Activated naive CD4-positive, alpha-beta T cell treated with anti-CD3 and anti-CD28 coated beads for 36 hours (primary cell): ENCODE measurements at regions not wholly inside any gene's neighbourhood (a gene's known extent, or its start where the extent isn't known, plus 50 kb on each side); places are given as distances from the start of the nearest gene placed in this dataset.
"Not testable (repeated sequence)": the region's sequence is repeated elsewhere in the genome, so short reads cannot be mapped to it uniquely, and the experiment has no call there.

Experiments
- CTCF ChIA-PET: fragments of 350-600 bp; sonication (Branson Sonifier 250); formaldehyde crosslinking; loops from one replicate; lab custom pipeline; 2021; ENCODE audit warnings: antibody characterized with exemption; lab: Charles Lee
- DNase-seq: peaks from one replicate; pipeline ENCODE4 v3.0.0-alpha.2; 2020
- H3K27ac Mint-ChIP-seq: one replicate; pipeline ENCODE4 v1.8.0; 2021; ENCODE audit warnings: mild to moderate bottlenecking, mixed read lengths
- H3K27me3 Mint-ChIP-seq: one replicate; pipeline ENCODE4 v1.8.0; 2021; ENCODE audit warnings: low read depth, mixed read lengths
- H3K36me3 Mint-ChIP-seq: one replicate; pipeline ENCODE4 v1.8.0; 2021; ENCODE audit warnings: low read depth, mixed read lengths
- H3K4me1 Mint-ChIP-seq: one replicate; pipeline ENCODE4 v1.8.0; 2021; ENCODE audit warnings: low read depth, mixed read lengths
- H3K4me3 Mint-ChIP-seq: one replicate; pipeline ENCODE4 v1.8.0; 2021; ENCODE audit warnings: mild to moderate bottlenecking, moderate library complexity, mixed read lengths
- H3K9me3 Mint-ChIP-seq: one replicate; pipeline ENCODE4 v1.8.0; 2021; ENCODE audit warnings: mixed read lengths
- intact Hi-C: fragments of 100-400 bp; cut with micrococcal nuclease; formaldehyde crosslinking; loops from one replicate; pipeline ENCODE4 v1.15.1; 2023

DNA sequence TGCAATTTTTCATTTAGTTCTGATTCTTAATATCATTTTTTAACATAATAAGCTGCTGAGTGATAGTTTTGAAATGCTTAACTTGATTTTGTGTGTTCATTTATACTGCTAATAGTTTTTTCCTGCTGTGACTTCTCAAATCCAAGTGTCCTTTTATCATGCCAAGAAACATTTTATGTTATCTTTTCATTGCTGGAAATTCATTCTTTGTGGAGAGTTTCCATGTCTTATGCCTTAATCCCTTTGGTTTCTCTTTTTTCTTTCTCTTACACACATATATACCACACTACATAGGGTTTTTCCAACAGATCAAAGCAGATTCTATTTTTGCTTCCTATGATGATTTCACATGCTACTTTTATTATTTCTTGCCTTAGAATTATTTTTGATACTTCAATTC lies 981.1 kb downstream of the SLC6A15 start:
- no peaks in the 10 kb centered on the region for H3K27me3 Mint-ChIP-seq
- DNase-seq: no peak
- no peak overlapping the region for H3K4me3 Mint-ChIP-seq
- CTCF ChIA-PET: no interaction called here
- no peaks in the 10 kb centered on the region for H3K36me3 Mint-ChIP-seq
- H3K4me1 Mint-ChIP-seq: no peaks in the 10 kb centered on the region
- H3K27ac Mint-ChIP-seq: no peak overlapping the region
- H3K9me3 Mint-ChIP-seq: peaks cover 5% of the 10 kb centered on the region
- intact Hi-C loops: no loop called here

- H3K27me3 Mint-ChIP-seq, CTCF ChIA-PET, H3K9me3 Mint-ChIP-seq, H3K4me3 Mint-ChIP-seq, intact Hi-C loops, H3K36me3 Mint-ChIP-seq, H3K27ac Mint-ChIP-seq, H3K4me1 Mint-ChIP-seq, DNase-seq: not testable (repeated sequence)
These were observed 982.8 kb downstream of the SLC6A15 start for GRCh38 chr12:83929792-83930191.

GRCh38 chr12:83920821-83921547 lies 991.6 kb downstream of the SLC6A15 start:
- Mint-ChIP-seq H3K36me3 (no peaks in the 10 kb centered on the region), H3K9me3 (no peaks in the 10 kb centered on the region), H3K4me3 (no peak overlapping the region), H3K27me3 (no peaks in the 10 kb centered on the region), H3K4me1 (no peaks in the 10 kb centered on the region), H3K27ac (no peak overlapping the region)
- CTCF ChIA-PET: no interaction called here
- no peak for DNase-seq
- intact Hi-C loops: no loop called here

GRCh38 chr12:83919081-83919480 lies 993.5 kb downstream of the SLC6A15 start:
- no peak overlapping the region for H3K27ac Mint-ChIP-seq
- H3K36me3 Mint-ChIP-seq: no peaks in the 10 kb centered on the region
- H3K9me3 Mint-ChIP-seq: no peaks in the 10 kb centered on the region
- H3K27me3 Mint-ChIP-seq: no peaks in the 10 kb centered on the region
- no peaks in the 10 kb centered on the region for H3K4me1 Mint-ChIP-seq
- H3K4me3 Mint-ChIP-seq: no peak overlapping the region
- no peak for DNase-seq
- intact Hi-C loops: no loop called here
- CTCF ChIA-PET: no interaction called here

DNA sequence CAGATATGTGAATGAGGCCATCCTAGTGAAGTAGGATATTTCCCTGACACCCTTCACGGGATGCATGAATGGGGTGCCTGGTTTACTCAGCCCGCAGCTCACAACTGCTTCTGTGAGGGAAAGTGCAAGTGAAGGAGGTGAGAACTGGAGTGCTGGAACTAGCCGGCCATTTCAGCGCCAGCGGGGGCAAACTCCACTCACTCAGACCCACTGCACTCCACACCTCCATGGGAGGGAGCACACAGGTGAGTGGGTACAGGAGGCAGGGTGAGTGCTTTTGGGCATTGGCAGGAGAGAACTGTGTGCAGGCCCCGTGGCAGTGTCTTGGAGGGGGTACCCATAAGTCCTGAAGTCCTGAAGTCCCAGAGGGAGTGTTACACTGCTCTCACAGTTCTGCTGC lies 1008.4 kb downstream of the SLC6A15 start:
- intact Hi-C loops: no loop called here
- Mint-ChIP-seq H3K9me3 (peaks cover 3% of the 10 kb centered on the region), H3K27ac (no peak overlapping the region), H3K4me3 (no peak overlapping the region), H3K4me1 (no peaks in the 10 kb centered on the region), H3K36me3 (no peaks in the 10 kb centered on the region), H3K27me3 (no peaks in the 10 kb centered on the region)
- CTCF ChIA-PET: no interaction called here
- DNase-seq: no peak

DNA sequence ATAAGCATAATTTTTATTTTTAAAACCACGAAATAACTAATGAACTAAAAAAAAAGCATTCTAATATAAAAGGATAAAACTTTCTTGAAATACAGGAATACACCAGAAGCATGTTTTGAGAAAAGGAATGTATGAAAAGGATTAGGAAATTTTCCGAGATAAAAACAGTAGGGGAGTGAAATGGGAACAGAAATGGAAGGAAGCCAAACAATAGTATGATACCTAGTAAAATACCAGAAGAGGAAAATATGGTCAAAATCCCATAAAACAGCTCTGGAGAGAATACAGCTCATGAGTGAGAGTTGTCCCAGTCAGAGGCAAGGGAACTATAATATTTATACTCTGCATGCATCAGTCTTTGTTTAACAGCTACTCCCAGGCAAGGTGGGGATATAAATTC lies 1016.2 kb downstream of the SLC6A15 start:
- H3K4me3 Mint-ChIP-seq: no peak overlapping the region

DNA sequence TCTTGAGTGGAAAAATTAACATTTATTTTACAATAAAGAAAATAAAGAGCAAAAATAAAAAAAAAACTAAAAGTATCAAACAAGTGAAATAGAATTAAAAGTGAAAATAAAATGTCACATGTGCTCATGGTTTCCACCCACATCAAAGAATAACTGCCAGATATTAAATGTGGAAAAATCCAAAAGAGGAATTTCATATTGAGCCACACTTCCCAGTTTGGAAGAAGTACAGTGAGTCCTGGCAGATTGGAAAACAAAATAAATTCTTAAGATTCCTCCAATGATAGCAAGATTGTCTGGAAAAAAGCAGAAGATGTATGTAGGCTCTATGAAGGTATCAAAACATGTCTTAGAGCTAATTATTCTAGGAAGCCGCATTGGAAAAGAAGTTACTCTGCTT lies 1019.5 kb downstream of the SLC6A15 start:
- DNase-seq: no peak
- CTCF ChIA-PET: no interaction called here
- no peak overlapping the region for H3K27ac Mint-ChIP-seq

More for the DNA sequence above, 1016.2 kb downstream of the SLC6A15 start:
- H3K36me3 Mint-ChIP-seq: no peaks in the 10 kb centered on the region
- intact Hi-C loops: no loop called here
- no peaks in the 10 kb centered on the region for H3K27me3 Mint-ChIP-seq
- H3K27ac Mint-ChIP-seq: no peak overlapping the region
- CTCF ChIA-PET: no interaction called here
- DNase-seq: no peak
- peaks cover 8% of the 10 kb centered on the region for H3K9me3 Mint-ChIP-seq
- H3K4me1 Mint-ChIP-seq: no peaks in the 10 kb centered on the region

GRCh38 chr12:83889745-83890144 lies 1022.9 kb downstream of the SLC6A15 start:
- Mint-ChIP-seq H3K4me3 (no peak overlapping the region), H3K36me3 (no peaks in the 10 kb centered on the region), H3K27me3 (no peaks in the 10 kb centered on the region), H3K4me1 (no peaks in the 10 kb centered on the region), H3K9me3 (peaks cover 2% of the 10 kb centered on the region), H3K27ac (no peak overlapping the region)
- DNase-seq: no peak
- intact Hi-C loops: no loop called here
- CTCF ChIA-PET: interaction anchor here (0.6 kb wide), 1 partner anchor 45 kb away, joined by 3 read pairs; no protein-coding TSS in a partner anchor

More for the DNA sequence above, 1019.5 kb downstream of the SLC6A15 start:
- Mint-ChIP-seq H3K4me1 (no peaks in the 10 kb centered on the region), H3K36me3 (no peaks in the 10 kb centered on the region), H3K4me3 (no peak overlapping the region), H3K9me3 (peaks cover 3% of the 10 kb centered on the region), H3K27me3 (no peaks in the 10 kb centered on the region)
- intact Hi-C loops: no loop called here

DNA sequence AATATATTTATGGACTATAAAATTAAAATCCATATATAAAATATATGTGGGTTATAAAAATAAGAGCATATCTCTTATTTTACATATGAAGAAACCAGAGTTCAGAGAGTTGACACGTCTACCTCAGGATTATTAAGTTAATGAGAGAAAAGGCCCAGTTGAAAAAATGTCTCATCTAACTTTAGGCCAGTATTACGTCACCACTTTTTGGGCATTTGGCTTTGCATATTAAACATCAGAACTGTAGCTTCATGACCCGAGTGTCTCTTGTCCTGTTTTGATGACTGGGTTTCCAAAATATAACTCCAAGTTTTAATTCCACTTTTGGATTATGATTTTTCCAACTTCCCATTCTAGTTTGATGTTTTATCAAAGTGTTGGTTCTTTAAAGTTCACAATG lies 1026.1 kb downstream of the SLC6A15 start:
- H3K36me3 Mint-ChIP-seq: no peaks in the 10 kb centered on the region
- no peaks in the 10 kb centered on the region for H3K27me3 Mint-ChIP-seq
- H3K9me3 Mint-ChIP-seq: peaks cover 2% of the 10 kb centered on the region
- no peak overlapping the region for H3K4me3 Mint-ChIP-seq
- CTCF ChIA-PET: interaction anchor here (0.6 kb wide), 1 partner anchor 968 kb away, joined by 3 read pairs; no protein-coding TSS in a partner anchor
- intact Hi-C loops: no loop called here
- H3K27ac Mint-ChIP-seq: no peak overlapping the region
- DNase-seq: no peak
- no peaks in the 10 kb centered on the region for H3K4me1 Mint-ChIP-seq

- H3K27me3 Mint-ChIP-seq, H3K27ac Mint-ChIP-seq, H3K36me3 Mint-ChIP-seq, H3K4me3 Mint-ChIP-seq, intact Hi-C loops, H3K4me1 Mint-ChIP-seq, DNase-seq, H3K9me3 Mint-ChIP-seq, CTCF ChIA-PET: not testable (repeated sequence)
These were observed 1041.5 kb downstream of the SLC6A15 start for GRCh38 chr12:83870921-83871599.

GRCh38 chr12:83866477-83866876 lies 1046.1 kb downstream of the SLC6A15 start:
- DNase-seq: no peak
- no peaks in the 10 kb centered on the region for H3K9me3 Mint-ChIP-seq
- CTCF ChIA-PET: no interaction called here
- H3K36me3 Mint-ChIP-seq: no peaks in the 10 kb centered on the region
- intact Hi-C loops: no loop called here
- H3K27ac Mint-ChIP-seq: no peak overlapping the region
- no peaks in the 10 kb centered on the region for H3K27me3 Mint-ChIP-seq
- H3K4me3 Mint-ChIP-seq: no peak overlapping the region
- no peaks in the 10 kb centered on the region for H3K4me1 Mint-ChIP-seq

GRCh38 chr12:83865431-83865830 lies 1047.2 kb downstream of the SLC6A15 start:
- CTCF ChIA-PET: no interaction called here
- H3K27me3 Mint-ChIP-seq: no peaks in the 10 kb centered on the region
- intact Hi-C loops: no loop called here

GRCh38 chr12:83864054-83864453 lies 1048.5 kb downstream of the SLC6A15 start:
- H3K27me3 Mint-ChIP-seq: no peaks in the 10 kb centered on the region
- H3K4me1 Mint-ChIP-seq: no peaks in the 10 kb centered on the region
- CTCF ChIA-PET: no interaction called here
- H3K27ac Mint-ChIP-seq: no peak overlapping the region
- intact Hi-C loops: no loop called here
- no peak for DNase-seq
- peaks cover 2% of the 10 kb centered on the region for H3K9me3 Mint-ChIP-seq
- H3K36me3 Mint-ChIP-seq: no peaks in the 10 kb centered on the region
- no peak overlapping the region for H3K4me3 Mint-ChIP-seq

More at GRCh38 chr12:83865431-83865830, 1047.2 kb downstream of the SLC6A15 start:
- no peaks in the 10 kb centered on the region for H3K9me3 Mint-ChIP-seq
- H3K27ac Mint-ChIP-seq: no peak overlapping the region
- H3K4me1 Mint-ChIP-seq: no peaks in the 10 kb centered on the region
- H3K4me3 Mint-ChIP-seq: no peak overlapping the region
- H3K36me3 Mint-ChIP-seq: no peaks in the 10 kb centered on the region
- DNase-seq: no peak
